Activated CD4-positive, CD25-positive, alpha-beta regulatory T cell treated with anti-CD3 and anti-CD28 coated beads, Interleukin-2, amount 50 U/mL, for 24 hours (primary cell): ENCODE measurements at regions not wholly inside any gene's neighbourhood (a gene's known extent, or its start where the extent isn't known, plus 50 kb on each side); places are given as distances from the start of the nearest gene placed in this dataset.
"Not testable (repeated sequence)": the region's sequence is repeated elsewhere in the genome, so short reads cannot be mapped to it uniquely, and the experiment has no call there.

Experiments
- ATAC-seq, 2 donors: fragments of 150-1000 bp; cut with Tn5 transposase; one replicate each; pipeline ENCODE4 v1.10.0; 2021; ENCODE audit warnings: mild to moderate bottlenecking in 1 of 2, moderate library complexity in 1 of 2

GRCh38 chr5:4581289-4581688 is 558.8 kb upstream of the ADAMTS16 start:
- ATAC-seq = no peak

- no peak for ATAC-seq
These were observed 555.1 kb upstream of the ADAMTS16 start for GRCh38 chr5:4584982-4585381.

GRCh38 chr5:4613440-4613839 is 526.7 kb upstream of the ADAMTS16 start:
- ATAC-seq = no peak

GRCh38 chr5:4614088-4614487 is 526.0 kb upstream of the ADAMTS16 start:
- ATAC-seq = no peak

- not testable (repeated sequence) for ATAC-seq
These were observed 524.8 kb upstream of the ADAMTS16 start for GRCh38 chr5:4615369-4615768.

- no peak for ATAC-seq
These were observed 514.8 kb upstream of the ADAMTS16 start for GRCh38 chr5:4625206-4625896.

GRCh38 chr5:4627131-4627530 is 513.0 kb upstream of the ADAMTS16 start:
- no peak for ATAC-seq

GRCh38 chr5:4627929-4628328 is 512.2 kb upstream of the ADAMTS16 start:
- ATAC-seq = no peak

GRCh38 chr5:4628645-4629385 is 511.3 kb upstream of the ADAMTS16 start:
- ATAC-seq = no peak

- ATAC-seq = no peak
These were observed 510.1 kb upstream of the ADAMTS16 start for GRCh38 chr5:4630031-4630430.

GRCh38 chr5:4634342-4634741 is 505.8 kb upstream of the ADAMTS16 start:
- ATAC-seq = no peak

- ATAC-seq = no peak
These were observed 503.8 kb upstream of the ADAMTS16 start for GRCh38 chr5:4636378-4636777.

- ATAC-seq = no peak
These were observed 500.2 kb upstream of the ADAMTS16 start for GRCh38 chr5:4639946-4640345.

GRCh38 chr5:4640795-4641194 is 499.3 kb upstream of the ADAMTS16 start:
- ATAC-seq = no peak

GRCh38 chr5:4642525-4642924 is 497.6 kb upstream of the ADAMTS16 start:
- no peak for ATAC-seq

GRCh38 chr5:4643190-4643589 is 496.9 kb upstream of the ADAMTS16 start:
- ATAC-seq = no peak

- ATAC-seq = no peak
These were observed 496.2 kb upstream of the ADAMTS16 start for GRCh38 chr5:4643960-4644359.

GRCh38 chr5:4646715-4647375 is 493.3 kb upstream of the ADAMTS16 start:
- ATAC-seq = no peak

GRCh38 chr5:4647955-4648354 is 492.2 kb upstream of the ADAMTS16 start:
- no peak for ATAC-seq

- no peak for ATAC-seq
These were observed 488.1 kb upstream of the ADAMTS16 start for GRCh38 chr5:4651806-4652565.

- ATAC-seq = no peak
These were observed 486.7 kb upstream of the ADAMTS16 start for GRCh38 chr5:4653475-4653874.

- no peak for ATAC-seq
These were observed 480.3 kb upstream of the ADAMTS16 start for GRCh38 chr5:4659851-4660250.

- no peak for ATAC-seq
These were observed 478.8 kb upstream of the ADAMTS16 start for GRCh38 chr5:4661326-4661725.
